ENCODE measurements at regions not wholly inside any gene's neighbourhood (a gene's known extent, or its start where the extent isn't known, plus 50 kb on each side); places are given as distances from the start of the nearest gene placed in this dataset.

- DNase-seq: no peak
These were observed 463.8 kb downstream of the MATN1 start for GRCh38 chr1:30259631-30260030.

GRCh38 chr1:30258876-30259275 lies 464.5 kb downstream of the MATN1 start:
- DNase-seq: peak; percentile 55

- no peak for DNase-seq
These were observed 464.9 kb downstream of the MATN1 start for GRCh38 chr1:30258471-30258870.

GRCh38 chr1:30257742-30258380 lies 465.5 kb downstream of the MATN1 start:
- no peak for DNase-seq

GRCh38 chr1:30257322-30257721 lies 466.1 kb downstream of the MATN1 start:
- no peak for DNase-seq

- DNase-seq: no peak
These were observed 466.5 kb downstream of the MATN1 start for GRCh38 chr1:30256911-30257310.

GRCh38 chr1:30255111-30255724 lies 468.2 kb downstream of the MATN1 start:
- peak; percentile 39 for DNase-seq

- no peak for DNase-seq
These were observed 469.5 kb downstream of the MATN1 start for GRCh38 chr1:30253807-30254440.

- no peak for DNase-seq
These were observed 470.0 kb downstream of the MATN1 start for GRCh38 chr1:30253361-30253760.

GRCh38 chr1:30250984-30251850 lies 472.2 kb downstream of the MATN1 start:
- no peak for DNase-seq

- DNase-seq: peak; percentile 63
These were observed 472.9 kb downstream of the MATN1 start for GRCh38 chr1:30250338-30250983.

GRCh38 chr1:30249446-30250337 lies 473.7 kb downstream of the MATN1 start:
- no peak for DNase-seq

GRCh38 chr1:30248774-30249173 lies 474.6 kb downstream of the MATN1 start:
- DNase-seq: no peak

GRCh38 chr1:30248373-30248772 lies 475.0 kb downstream of the MATN1 start:
- no peak for DNase-seq

- no peak for DNase-seq
These were observed 478.6 kb downstream of the MATN1 start for GRCh38 chr1:30244801-30245200.

- peak; percentile 36 for DNase-seq
These were observed 480.5 kb downstream of the MATN1 start for GRCh38 chr1:30242722-30243457.

- peak; percentile 15 for DNase-seq
These were observed 481.2 kb downstream of the MATN1 start for GRCh38 chr1:30242168-30242567.

GRCh38 chr1:30241681-30242080 lies 481.7 kb downstream of the MATN1 start:
- DNase-seq: no peak

GRCh38 chr1:30234091-30234490 lies 489.3 kb downstream of the MATN1 start:
- DNase-seq: no peak

- DNase-seq: peak; percentile 19
These were observed 491.0 kb downstream of the MATN1 start for GRCh38 chr1:30232288-30232899.

- DNase-seq: no peak
These were observed 493.4 kb downstream of the MATN1 start for GRCh38 chr1:30229960-30230359.
